WTC11 (cell line): ENCODE measurements at regions not wholly inside any gene's neighbourhood (a gene's known extent, or its start where the extent isn't known, plus 50 kb on each side); places are given as distances from the start of the nearest gene placed in this dataset.
A peak's percentile ranks its signal among the peaks of the same experiment; 100 is the strongest.

Experiments
- ATAC-seq: fragments of 200-7000 bp; cut with Tn5 transposase; 2 replicates; pipeline ENCODE4 v1.10.0; 2021; ENCODE audit warnings: mild to moderate bottlenecking, moderate library complexity
- CTCF ChIA-PET: fragments of 300-600 bp; sonication (Branson Sonifier 250); formaldehyde crosslinking; loops from one replicate; lab custom pipeline; 2021; ENCODE audit warnings: antibody characterized with exemption; lab: Charles Lee
- POLR2A ChIA-PET: fragments of 350-600 bp; sonication (Branson Sonifier 250); formaldehyde crosslinking; loops from one replicate; lab custom pipeline; 2021; ENCODE audit warnings: antibody characterized with exemption; lab: Charles Lee
- DNase-seq: peaks from one replicate; pipeline ENCODE4 v3.0.0; 2021; ENCODE audit warnings: low spot score
- H3K27ac Mint-ChIP-seq: 2 replicates; pipeline ENCODE4 v1.8.0; 2021; ENCODE audit warnings: mixed read lengths
- H3K27me3 Mint-ChIP-seq: 2 replicates; pipeline ENCODE4 v1.8.0; 2021; ENCODE audit warnings: low read depth, mild to moderate bottlenecking, moderate library complexity, mixed read lengths
- H3K36me3 Mint-ChIP-seq: 2 replicates; pipeline ENCODE4 v1.8.0; 2021; ENCODE audit warnings: mixed read lengths
- H3K4me1 Mint-ChIP-seq: 2 replicates; pipeline ENCODE4 v1.8.0; 2022; ENCODE audit warnings: mixed read lengths
- H3K4me3 Mint-ChIP-seq: 2 replicates; pipeline ENCODE4 v1.8.0; 2021; ENCODE audit warnings: mild to moderate bottlenecking, moderate library complexity, mixed read lengths
- H3K9me3 Mint-ChIP-seq: 2 replicates; pipeline ENCODE4 v1.8.0; 2021; ENCODE audit warnings: mixed read lengths
- CTCF ChIP-seq: fragments of 200-600 bp; IDR thresholded peaks from 2 replicates; pipeline ENCODE4 v1.8.0; 2022; ENCODE audit warnings: antibody characterized with exemption
- ELF4 ChIP-seq: sonication (generic); formaldehyde crosslinking; IDR thresholded peaks from 2 replicates; pipeline ENCODE4 v1.8.1; 2022; ENCODE audit warnings: low read depth, mild to moderate bottlenecking, moderate library complexity, missing genetic modification reagents
- GTF2I ChIP-seq: fragments of 250-450 bp; sonication (Bioruptor Pico); conservative IDR thresholded peaks from 2 replicates; pipeline ENCODE4 v1.4.0; 2021; ENCODE audit warnings: mild to moderate bottlenecking
- MXD4 ChIP-seq: fragments of 250-450 bp; sonication (Bioruptor Pico); IDR thresholded peaks from 2 replicates; pipeline ENCODE4 v1.8.0; 2021; ENCODE audit warnings: mild to moderate bottlenecking, moderate library complexity, borderline replicate concordance
- SMAD4 ChIP-seq: sonication (generic); formaldehyde crosslinking; IDR thresholded peaks from 2 replicates; pipeline ENCODE4 v1.8.0; 2022; ENCODE audit warnings: mild to moderate bottlenecking, missing genetic modification reagents
- SOX15 ChIP-seq: fragments of 250-450 bp; sonication (Bioruptor Pico); IDR thresholded peaks from 2 replicates; pipeline ENCODE4 v1.9.0; 2021; ENCODE audit warnings: mild to moderate bottlenecking
- TEAD1 ChIP-seq: sonication (generic); formaldehyde crosslinking; IDR thresholded peaks from 2 replicates; pipeline ENCODE4 v1.8.0; 2022; ENCODE audit warnings: mild to moderate bottlenecking, missing genetic modification reagents
- TEAD4 ChIP-seq: sonication (generic); formaldehyde crosslinking; IDR thresholded peaks from 2 replicates; pipeline ENCODE4 v1.8.0; 2022; ENCODE audit warnings: mild to moderate bottlenecking, missing genetic modification reagents
- ZBTB21 ChIP-seq: sonication (generic); formaldehyde crosslinking; IDR thresholded peaks from 2 replicates; pipeline ENCODE4 v1.8.1; 2023; ENCODE audit warnings: mild to moderate bottlenecking, missing genetic modification reagents, borderline replicate concordance
- ZBTB43 ChIP-seq: sonication (generic); formaldehyde crosslinking; IDR thresholded peaks from 2 replicates; pipeline ENCODE4 v1.8.1; 2023; ENCODE audit warnings: mild to moderate bottlenecking, missing genetic modification reagents
- ZNF396 ChIP-seq: fragments of 250-450 bp; sonication (Bioruptor Pico); IDR thresholded peaks from 2 replicates; pipeline ENCODE4 v1.8.0; 2021; ENCODE audit warnings: mild to moderate bottlenecking, moderate library complexity, borderline replicate concordance
- ZNF416 ChIP-seq: fragments of 250-450 bp; sonication (Bioruptor Pico); IDR thresholded peaks from 2 replicates; pipeline ENCODE4 v1.9.0; 2021; ENCODE audit warnings: mild to moderate bottlenecking, inconsistent platforms
- ZNF512 ChIP-seq: sonication (generic); formaldehyde crosslinking; IDR thresholded peaks from 2 replicates; pipeline ENCODE4 v1.8.1; 2022; ENCODE audit warnings: missing genetic modification reagents, borderline replicate concordance
- TF ChIP-seq, protein P1 (sequence below): fragments of 250-450 bp; sonication (Bioruptor Pico); IDR thresholded peaks from 2 replicates; pipeline ENCODE4 v1.9.0; 2021; ENCODE audit warnings: mild to moderate bottlenecking

GRCh38 chr2:81395746-81396145 is 1091.2 kb upstream of the LRRTM1 start:
- no peak for TF ChIP-seq ZNF512 (CRISPR knock-in tag)
- TF ChIP-seq MXD4 (CRISPR knock-in tag), result no peak
- no peak for TF ChIP-seq SMAD4
- TF ChIP-seq GTF2I (CRISPR knock-in tag), result no peak
- TF ChIP-seq ZBTB43 (CRISPR knock-in tag), result no peak
- no peak for TF ChIP-seq ZBTB21
- no peak for TF ChIP-seq SOX15
- TF ChIP-seq TEAD4 (CRISPR knock-in tag), result no peak
- TF ChIP-seq TEAD1 (CRISPR knock-in tag), result no peak
- TF ChIP-seq, protein P1, sequence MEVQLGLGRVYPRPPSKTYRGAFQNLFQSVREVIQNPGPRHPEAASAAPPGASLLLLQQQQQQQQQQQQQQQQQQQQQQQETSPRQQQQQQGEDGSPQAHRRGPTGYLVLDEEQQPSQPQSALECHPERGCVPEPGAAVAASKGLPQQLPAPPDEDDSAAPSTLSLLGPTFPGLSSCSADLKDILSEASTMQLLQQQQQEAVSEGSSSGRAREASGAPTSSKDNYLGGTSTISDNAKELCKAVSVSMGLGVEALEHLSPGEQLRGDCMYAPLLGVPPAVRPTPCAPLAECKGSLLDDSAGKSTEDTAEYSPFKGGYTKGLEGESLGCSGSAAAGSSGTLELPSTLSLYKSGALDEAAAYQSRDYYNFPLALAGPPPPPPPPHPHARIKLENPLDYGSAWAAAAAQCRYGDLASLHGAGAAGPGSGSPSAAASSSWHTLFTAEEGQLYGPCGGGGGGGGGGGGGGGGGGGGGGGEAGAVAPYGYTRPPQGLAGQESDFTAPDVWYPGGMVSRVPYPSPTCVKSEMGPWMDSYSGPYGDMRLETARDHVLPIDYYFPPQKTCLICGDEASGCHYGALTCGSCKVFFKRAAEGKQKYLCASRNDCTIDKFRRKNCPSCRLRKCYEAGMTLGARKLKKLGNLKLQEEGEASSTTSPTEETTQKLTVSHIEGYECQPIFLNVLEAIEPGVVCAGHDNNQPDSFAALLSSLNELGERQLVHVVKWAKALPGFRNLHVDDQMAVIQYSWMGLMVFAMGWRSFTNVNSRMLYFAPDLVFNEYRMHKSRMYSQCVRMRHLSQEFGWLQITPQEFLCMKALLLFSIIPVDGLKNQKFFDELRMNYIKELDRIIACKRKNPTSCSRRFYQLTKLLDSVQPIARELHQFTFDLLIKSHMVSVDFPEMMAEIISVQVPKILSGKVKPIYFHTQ (CRISPR knock-in tag), result no peak
- no peak for TF ChIP-seq CTCF
- TF ChIP-seq ELF4 (CRISPR knock-in tag), result no peak
- TF ChIP-seq, all 79 proteins: peak for 0
- no peak overlapping the region for H3K4me3 Mint-ChIP-seq
- CTCF ChIA-PET, result interaction anchor here (0.6 to 1.3 kb wide), 10 partner anchors 18 to 509 kb away, joined by 3 to 4 read pairs (median 3); no protein-coding TSS in a partner anchor
- ATAC-seq (peak; percentile 27; the same call in 1 of the 2 replicates), DNase-seq (no peak)
- H3K27ac Mint-ChIP-seq, result peak overlapping the region; percentile 36; the same call in 1 of the 2 replicates
- H3K27me3 Mint-ChIP-seq, result no peaks in the 10 kb centered on the region
- H3K9me3 Mint-ChIP-seq, result peaks cover 5% of the 10 kb centered on the region
- POLR2A ChIA-PET, result no interaction called here
- H3K36me3 Mint-ChIP-seq, result no peaks in the 10 kb centered on the region
- H3K4me1 Mint-ChIP-seq, result peaks cover 40% of the 10 kb centered on the region

GRCh38 chr2:81389203-81389602 is 1084.7 kb upstream of the LRRTM1 start:
- Mint-ChIP-seq H3K36me3 (peaks cover 19% of the 10 kb centered on the region), H3K27ac (no peak overlapping the region), H3K4me3 (no peak overlapping the region), H3K4me1 (peaks cover 5% of the 10 kb centered on the region; the same call in 1 of the 2 replicates), H3K27me3 (no peaks in the 10 kb centered on the region), H3K9me3 (peaks cover 32% of the 10 kb centered on the region)
- DNase-seq (no peak), ATAC-seq (no peak)
- ChIA-PET CTCF (no interaction called here), POLR2A (no interaction called here)
- 0 out of 2 replicates have a peak, but pooled peaks have one; percentile 15 for TF ChIP-seq CTCF
- TF ChIP-seq ZNF416, result no peak
- no peak for TF ChIP-seq ZNF396 (CRISPR knock-in tag)
